ENCODE measurements at regions not wholly inside any gene's neighbourhood (a gene's known extent, or its start where the extent isn't known, plus 50 kb on each side); places are given as distances from the start of the nearest gene placed in this dataset.

GRCh38 chr5:12716664-12717063, 812.4 kb upstream of the CTNND2 start:
- no peak for ATAC-seq
- H3K9ac ChIP-seq (ENCODE audit: low read length): no peak overlapping the region
- no peaks in the 10 kb centered on the region for H3K36me3 ChIP-seq (ENCODE audit: control insufficient read depth in 1 of 2, insufficient read depth in 2 of 2, low read length in 2 of 2)
- H3K9me3 ChIP-seq (ENCODE audit: control insufficient read depth in 1 of 2, insufficient read depth in 1 of 2, low read depth in 1 of 2, low read length in 2 of 2): peaks cover 19 to 28% of the 10 kb centered on the region in 2 experiments; a peak in 3 of 4 replicates
- ChIA-PET CTCF (no interaction called here), POLR2A (no interaction called here), RAD21 (ENCODE audit: low non-redundant PET in 1 of 2, low total read pairs in 2 of 2, uncharacterized antibody in 2 of 2, unreplicated experiment in 2 of 2) (no interaction called here)
- H3K4me2 ChIP-seq (ENCODE audit: low read length): no peak overlapping the region
- no peak for DNase-seq (ENCODE audit: low read depth, low spot score)
- no peak overlapping the region for H3K4me3 ChIP-seq (replicated peaks in 1 of 2; ENCODE audit: low read depth in 1 of 2, low read length in 2 of 2)
- TF ChIP-seq ELF1 (IDR thresholded peaks at IDR 0.05; ENCODE audit: borderline replicate concordance, low read depth) (no peak), SRF (IDR thresholded peaks at IDR 0.05; ENCODE audit: low read depth) (no peak), FOSL1 (IDR thresholded peaks at IDR 0.05; ENCODE audit: low read depth) (no peak)
- H2AFZ ChIP-seq (ENCODE audit: low read depth, low read length, poor library complexity, severe bottlenecking): no peak overlapping the region
- H3K27ac ChIP-seq (ENCODE audit: low read depth, low read length): no peak overlapping the region
- H3K4me1 ChIP-seq (ENCODE audit: control insufficient read depth in 1 of 2, insufficient read depth in 2 of 2, low read length in 2 of 2): no peaks in the 10 kb centered on the region
- H4K20me1 ChIP-seq (ENCODE audit: insufficient read depth): no peaks in the 10 kb centered on the region
- H3K9me2 ChIP-seq (ENCODE audit: insufficient read depth): no peaks in the 10 kb centered on the region
- BruUV-seq (replicated peaks): no TSS peak
- no peaks in the 10 kb centered on the region for H3K27me3 ChIP-seq (ENCODE audit: insufficient read depth, low read length)
- no peaks in the 10 kb centered on the region for H3K79me2 ChIP-seq (ENCODE audit: insufficient read depth, low read length)
- intact Hi-C loops (cut with micrococcal nuclease): no loop called here

- BruUV-seq (replicated peaks): no TSS peak
- RAD21 ChIA-PET (ENCODE audit: low non-redundant PET in 1 of 2, low total read pairs in 2 of 2, uncharacterized antibody in 2 of 2, unreplicated experiment in 2 of 2): no interaction called here
- Histone ChIP-seq H3K4me1 (ENCODE audit: control insufficient read depth in 1 of 2, insufficient read depth in 2 of 2, low read length in 2 of 2) (no peaks in the 10 kb centered on the region), H3K9me2 (ENCODE audit: insufficient read depth) (no peaks in the 10 kb centered on the region), H3K27ac (ENCODE audit: low read depth, low read length) (no peak overlapping the region), H3K4me3 (replicated peaks in 1 of 2; ENCODE audit: low read depth in 1 of 2, low read length in 2 of 2) (no peak overlapping the region), H3K9me3 (ENCODE audit: control insufficient read depth in 1 of 2, insufficient read depth in 1 of 2, low read depth in 1 of 2, low read length in 2 of 2) (peaks cover 7 to 22% of the 10 kb centered on the region in 2 experiments; a peak in 2 of 4 replicates), H3K4me2 (ENCODE audit: low read length) (no peak overlapping the region), H3K9ac (ENCODE audit: low read length) (no peak overlapping the region), H3K36me3 (ENCODE audit: control insufficient read depth in 1 of 2, insufficient read depth in 2 of 2, low read length in 2 of 2) (no peaks in the 10 kb centered on the region), H4K20me1 (ENCODE audit: insufficient read depth) (no peaks in the 10 kb centered on the region), H2AFZ (ENCODE audit: low read depth, low read length, poor library complexity, severe bottlenecking) (no peak overlapping the region), H3K27me3 (ENCODE audit: insufficient read depth, low read length) (no peaks in the 10 kb centered on the region), H3K79me2 (ENCODE audit: insufficient read depth, low read length) (no peaks in the 10 kb centered on the region)
- no peak for TF ChIP-seq EZH2phosphoT487 (IDR thresholded peaks at IDR 0.05; ENCODE audit: borderline replicate concordance)
- no peak for TF ChIP-seq ZFX (IDR thresholded peaks at IDR 0.05)
- TF ChIP-seq POLR2AphosphoS5 (IDR thresholded peaks at IDR 0.05; ENCODE audit: low read depth, low read length): no peak
- TF ChIP-seq JUND (IDR thresholded peaks at IDR 0.05): no peak
- TF ChIP-seq SP1 (IDR thresholded peaks at IDR 0.05; ENCODE audit: low read depth): no peak
- no peak for TF ChIP-seq SRF (IDR thresholded peaks at IDR 0.05; ENCODE audit: low read depth)
- TF ChIP-seq EGR1 (IDR thresholded peaks at IDR 0.05; ENCODE audit: low read depth): no peak
- no peak for TF ChIP-seq YY1 (IDR thresholded peaks at IDR 0.05; ENCODE audit: extremely low read depth, insufficient replicate concordance, low read depth, low read length)
- TF ChIP-seq ZBTB33 (IDR thresholded peaks at IDR 0.05; ENCODE audit: extremely low read depth, insufficient replicate concordance, low read length): no peak
- no peak for TF ChIP-seq ZNF274 (IDR thresholded peaks at IDR 0.05; ENCODE audit: low read depth, low read length)
- TF ChIP-seq FOSL1 (IDR thresholded peaks at IDR 0.05; ENCODE audit: low read depth): no peak
- no peak for TF ChIP-seq RAD21 (IDR thresholded peaks at IDR 0.05; ENCODE audit: low read depth)
- no peak for TF ChIP-seq EZH2 (IDR thresholded peaks at IDR 0.05)
- TF ChIP-seq CBX3 (IDR thresholded peaks at IDR 0.05; ENCODE audit: low read depth): no peak
- POLR2A ChIA-PET: no interaction called here
- CTCF ChIA-PET: no interaction called here
- intact Hi-C loops (cut with micrococcal nuclease): no loop called here
- DNase-seq (ENCODE audit: low read depth, low spot score) (no peak), ATAC-seq (no peak)
Measured at GRCh38 chr5:12707560-12707959, 803.3 kb upstream of the CTNND2 start.

Data from HCT116 (cell line).